Mesodermal cell (in vitro differentiated cells): ENCODE measurements at regions not wholly inside any gene's neighbourhood (a gene's known extent, or its start where the extent isn't known, plus 50 kb on each side); places are given as distances from the start of the nearest gene placed in this dataset.
"Not testable (repeated sequence)": the region's sequence is repeated elsewhere in the genome, so short reads cannot be mapped to it uniquely, and the experiment has no call there.

Experiments
- H3K27ac ChIP-seq: 2 replicates; pipeline ENCODE4 v1.7.0; 2013; ENCODE audit warnings: mild to moderate bottlenecking, low read depth, low read length, moderate library complexity; ENCODE audit not compliant: severe bottlenecking
- H3K36me3 ChIP-seq: 2 replicates; pipeline ENCODE4 v1.7.1; 2013; ENCODE audit warnings: mild to moderate bottlenecking, low read length, moderate library complexity; ENCODE audit not compliant: control insufficient read depth, insufficient read depth
- H3K4me1 ChIP-seq: one replicate; pipeline ENCODE4 v1.7.1; 2013; ENCODE audit warnings: mild to moderate bottlenecking, low read length; ENCODE audit not compliant: insufficient read depth, control insufficient read depth, poor library complexity, severe bottlenecking
- H3K4me3 ChIP-seq: 2 replicates; pipeline ENCODE4 v1.7.0; 2013; ENCODE audit warnings: low read length, control low read depth, mild to moderate bottlenecking; ENCODE audit not compliant: insufficient read depth, poor library complexity, severe bottlenecking; ENCODE audit errors: extremely low read depth
- H3K9me3 ChIP-seq: 2 replicates; pipeline ENCODE4 v1.7.1; 2013; ENCODE audit warnings: mild to moderate bottlenecking, low read length, moderate library complexity; ENCODE audit not compliant: control insufficient read depth
- WGBS, 2 experiments: methylation state at CpG; one replicate each; pipeline ENCODE4 v1.1.5; 2013; ENCODE audit warnings: missing lambda C conversion rate in 2 of 2; ENCODE audit not compliant: insufficient coverage in 2 of 2; 5-methylcytosine and 5-hydroxymethylcytosine counted together

DNA sequence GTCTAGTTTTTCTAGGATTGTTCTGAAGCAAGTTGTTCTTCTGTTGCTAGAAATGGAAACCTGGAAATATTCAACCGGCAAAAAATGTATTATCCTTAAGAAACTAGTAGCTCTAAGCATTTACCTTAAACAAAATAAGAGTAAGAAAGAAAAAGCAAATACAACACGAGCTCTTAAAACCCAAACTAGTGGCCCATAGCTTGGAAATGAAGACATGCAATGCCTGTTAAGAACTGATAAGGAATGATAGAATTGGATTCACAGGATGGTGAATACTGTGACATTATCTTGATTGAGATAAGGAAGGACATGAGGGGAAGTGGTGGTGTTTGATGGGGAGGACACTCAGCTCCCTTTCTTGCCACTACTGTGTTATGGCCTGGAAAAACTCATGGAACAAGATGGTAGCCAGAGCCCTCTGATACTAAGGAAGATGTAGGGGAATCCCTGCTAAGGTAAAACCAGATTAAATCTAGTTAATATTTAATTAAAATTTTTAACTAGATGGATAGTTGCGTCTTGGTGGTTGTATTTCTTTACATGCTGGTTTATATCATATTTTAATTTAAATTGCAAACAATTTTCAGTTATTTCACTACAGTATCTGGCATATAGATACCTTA is 193.8 kb downstream of the LPIN1 start:
- WGBS, 2 experiments, result no CpG with 5 or more reads among the region's 3 CpGs
- no peaks in the 10 kb centered on the region for H3K4me1 ChIP-seq
- H3K9me3 ChIP-seq, result peaks cover 3% of the 10 kb centered on the region
- H3K27ac ChIP-seq, result no peak overlapping the region
- H3K4me3 ChIP-seq, result no peak overlapping the region
- H3K36me3 ChIP-seq, result no peaks in the 10 kb centered on the region

DNA sequence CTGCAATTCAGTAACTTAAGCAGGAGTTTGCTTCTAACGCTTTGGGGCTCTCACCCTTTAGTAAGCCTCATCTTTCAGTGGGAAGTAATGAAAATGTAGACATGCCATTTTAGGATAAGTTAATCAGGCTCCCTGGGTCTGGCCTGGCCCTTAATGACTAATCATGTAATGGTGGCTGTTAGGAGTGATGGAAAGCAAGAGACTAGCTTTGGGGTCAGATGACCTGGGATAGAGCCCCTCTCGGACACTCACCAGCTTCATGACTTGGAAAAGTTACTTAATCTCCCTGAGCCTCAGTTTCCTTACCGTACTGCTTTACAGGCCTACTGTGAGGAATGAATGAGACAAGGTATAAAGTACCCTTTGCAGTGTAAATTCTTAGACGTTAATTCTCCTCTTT is 194.4 kb downstream of the LPIN1 start:
- Histone ChIP-seq H3K4me1 (no peaks in the 10 kb centered on the region), H3K36me3 (no peaks in the 10 kb centered on the region), H3K27ac (no peak overlapping the region), H3K9me3 (peaks cover 3% of the 10 kb centered on the region), H3K4me3 (no peak overlapping the region)
- WGBS, 2 experiments, result 88 to 100% methylated on average over 1 of the region's 4 CpGs

DNA sequence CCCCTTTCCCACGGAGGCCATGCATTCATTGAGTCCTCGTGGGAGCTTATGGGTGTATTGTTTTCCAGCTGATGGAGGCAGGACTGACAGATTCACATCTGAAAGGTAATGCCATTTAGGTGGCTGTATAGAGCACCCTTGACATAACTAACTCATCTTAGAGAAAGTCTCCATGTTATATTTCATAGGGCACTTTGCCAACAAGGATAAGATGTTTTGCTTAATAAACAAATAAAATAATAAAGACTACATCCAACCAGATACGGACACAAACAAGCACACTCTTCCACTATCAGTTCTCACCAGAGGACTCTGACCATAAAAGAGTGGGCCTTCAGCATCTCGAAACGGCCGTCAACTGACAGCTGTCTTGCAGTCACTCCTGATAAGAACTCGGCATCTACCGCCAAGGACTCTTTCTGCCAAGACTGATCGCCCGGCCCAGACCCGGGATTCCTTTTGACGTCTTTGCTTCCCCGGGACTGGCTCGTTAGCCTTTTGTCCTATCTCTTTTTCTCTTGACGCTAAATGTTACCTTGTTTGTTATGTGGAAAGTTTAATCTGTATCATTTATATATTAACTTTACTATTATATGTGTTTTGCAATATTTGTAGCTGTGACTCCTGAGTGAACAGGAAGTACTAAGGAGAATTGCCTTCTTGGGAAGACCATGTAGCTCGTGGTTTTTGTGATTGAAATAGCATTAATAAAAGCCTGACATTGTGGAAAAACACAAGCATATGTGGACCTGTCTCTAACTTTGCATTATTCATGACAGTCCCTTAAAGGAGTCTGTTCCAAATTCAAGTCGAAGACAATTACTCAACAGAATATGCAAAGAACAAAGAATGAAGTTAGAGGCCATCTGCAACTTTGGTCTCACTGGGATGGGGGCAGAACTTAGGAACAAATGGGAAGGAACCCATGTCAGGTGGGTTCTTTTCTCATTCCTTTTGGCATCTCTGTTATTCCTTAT is 195.1 kb downstream of the LPIN1 start:
- Histone ChIP-seq H3K9me3 (peaks cover 3% of the 10 kb centered on the region), H3K4me3 (no peak overlapping the region), H3K4me1 (no peaks in the 10 kb centered on the region), H3K27ac (no peak overlapping the region), H3K36me3 (no peaks in the 10 kb centered on the region)
- WGBS, 2 experiments, result 91% methylated on average over 11 to 12 of the region's 17 CpGs

DNA sequence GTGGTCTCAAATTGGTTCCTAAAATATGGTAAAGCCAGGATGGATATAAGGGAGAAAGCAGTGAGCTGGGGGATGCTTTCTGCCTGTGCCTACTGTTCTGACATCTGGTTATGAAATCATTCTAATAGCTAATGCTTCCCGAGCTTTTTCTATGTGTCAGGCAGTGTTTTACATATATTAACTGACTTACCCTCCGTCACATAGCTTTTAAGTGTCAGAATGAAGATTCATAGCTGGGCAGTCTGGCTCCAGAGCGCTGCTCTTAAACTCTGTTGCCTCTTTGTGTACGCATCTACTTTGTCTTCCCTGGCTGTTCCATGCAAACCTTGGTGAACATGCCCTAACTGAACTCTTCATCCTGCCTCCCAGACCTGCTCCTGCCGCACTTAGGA is 195.7 kb downstream of the LPIN1 start:
- WGBS, 2 experiments, result 89 to 91% methylated on average over 4 to 5 of the region's 5 CpGs
- no peaks in the 10 kb centered on the region for H3K4me1 ChIP-seq
- H3K4me3 ChIP-seq, result no peak overlapping the region
- no peaks in the 10 kb centered on the region for H3K36me3 ChIP-seq
- H3K9me3 ChIP-seq, result peaks cover 3% of the 10 kb centered on the region
- no peak overlapping the region for H3K27ac ChIP-seq

DNA sequence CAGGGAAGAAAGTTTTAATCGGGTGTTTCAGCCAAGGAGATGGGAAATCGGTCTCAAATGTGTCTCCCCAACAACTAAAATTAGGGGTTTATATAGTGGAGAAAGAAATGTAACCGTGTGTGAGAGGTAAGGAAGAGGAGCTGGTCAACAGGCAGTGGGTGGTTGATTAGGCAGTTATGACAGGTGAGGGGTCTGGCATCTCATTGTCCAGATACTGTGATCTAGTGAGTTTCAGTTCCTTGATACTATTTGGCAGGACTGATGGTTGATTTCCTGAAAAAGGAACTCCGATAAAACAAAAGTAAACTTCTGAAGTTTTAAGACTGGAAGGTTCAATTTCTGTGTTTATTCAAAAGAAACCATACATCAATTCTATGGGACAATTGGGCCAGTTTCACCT is 197.9 kb downstream of the LPIN1 start:
- no peaks in the 10 kb centered on the region for H3K4me1 ChIP-seq
- H3K36me3 ChIP-seq, result no peaks in the 10 kb centered on the region
- 92 to 100% methylated on average over 2 to 4 of the region's 4 CpGs for WGBS, 2 experiments
- no peak overlapping the region for H3K27ac ChIP-seq
- no peaks in the 10 kb centered on the region for H3K9me3 ChIP-seq
- no peak overlapping the region for H3K4me3 ChIP-seq

DNA sequence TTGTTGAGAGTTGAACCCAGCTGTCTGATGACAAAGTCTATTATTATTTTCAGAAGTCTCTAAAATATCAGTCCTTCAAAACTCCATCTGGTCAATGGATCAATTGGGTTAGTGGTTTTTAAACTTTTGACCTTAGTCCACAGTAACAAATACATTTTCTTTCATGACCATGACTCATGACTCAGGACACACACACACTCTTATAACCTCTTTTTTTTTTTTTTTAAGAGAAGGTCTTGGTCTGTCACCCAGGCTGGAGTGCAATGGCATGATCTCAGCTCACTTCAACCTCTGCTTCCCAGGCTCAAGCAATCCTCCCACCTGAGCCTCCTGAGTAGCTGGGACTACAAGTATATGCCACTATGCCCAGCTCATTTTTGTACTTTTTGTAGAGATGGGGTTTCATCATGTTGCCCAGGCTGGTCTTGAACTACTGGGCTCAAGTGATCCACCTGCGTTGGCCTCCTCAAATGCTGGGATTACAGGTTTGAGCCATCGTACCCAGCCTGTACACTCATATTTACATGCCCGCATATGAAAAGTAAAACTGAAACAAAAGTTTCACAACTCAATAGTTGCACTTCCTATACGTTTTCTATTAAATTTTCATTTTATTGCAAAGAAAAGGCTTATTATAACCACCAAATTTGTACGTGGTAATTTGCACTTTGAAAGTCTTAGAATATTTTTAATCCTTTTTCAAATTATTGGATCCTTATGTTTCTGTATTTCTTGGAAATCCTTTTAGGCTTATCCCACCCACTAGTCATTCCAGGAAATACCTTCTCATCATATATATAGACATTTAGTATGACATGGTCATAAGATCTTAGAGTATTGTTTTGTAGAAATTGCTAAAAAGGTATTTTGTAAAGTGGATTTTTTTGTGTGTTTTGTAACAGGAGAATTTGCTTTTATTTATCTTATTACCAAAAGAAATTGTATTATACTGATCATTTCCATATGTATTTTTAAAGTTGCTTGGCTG is 199.0 kb downstream of the LPIN1 start:
- WGBS, 2 experiments, result 95 to 100% methylated on average over 3 of the region's 5 CpGs
- no peaks in the 10 kb centered on the region for H3K36me3 ChIP-seq
- H3K4me1 ChIP-seq, result no peaks in the 10 kb centered on the region
- no peaks in the 10 kb centered on the region for H3K9me3 ChIP-seq
- H3K4me3 ChIP-seq, result no peak overlapping the region
- no peak overlapping the region for H3K27ac ChIP-seq

DNA sequence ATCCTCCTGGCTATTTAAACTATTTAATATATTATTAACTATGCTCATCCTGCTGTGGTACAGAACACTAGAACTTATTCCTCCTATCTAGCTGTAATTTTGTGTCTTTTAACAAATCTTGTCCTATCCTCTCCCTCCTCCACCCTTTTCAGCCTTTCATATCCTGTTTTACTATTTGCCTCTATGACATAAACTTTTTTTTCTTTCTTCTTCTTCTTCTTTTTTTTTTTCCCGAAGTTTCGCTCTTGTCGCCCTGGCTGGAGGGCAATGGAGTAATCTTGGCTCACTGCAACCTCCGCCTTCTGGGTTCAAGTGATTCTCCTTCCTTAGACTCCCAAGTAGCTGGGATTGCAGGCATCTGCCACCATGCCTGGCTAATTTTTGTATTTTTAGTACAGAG is 201.5 kb downstream of the LPIN1 start:
- no peaks in the 10 kb centered on the region for H3K36me3 ChIP-seq
- WGBS, 2 experiments, result 83 to 92% methylated on average over 2 to 4 of the region's 4 CpGs
- no peaks in the 10 kb centered on the region for H3K4me1 ChIP-seq
- no peak overlapping the region for H3K4me3 ChIP-seq
- no peak overlapping the region for H3K27ac ChIP-seq
- no peaks in the 10 kb centered on the region for H3K9me3 ChIP-seq

DNA sequence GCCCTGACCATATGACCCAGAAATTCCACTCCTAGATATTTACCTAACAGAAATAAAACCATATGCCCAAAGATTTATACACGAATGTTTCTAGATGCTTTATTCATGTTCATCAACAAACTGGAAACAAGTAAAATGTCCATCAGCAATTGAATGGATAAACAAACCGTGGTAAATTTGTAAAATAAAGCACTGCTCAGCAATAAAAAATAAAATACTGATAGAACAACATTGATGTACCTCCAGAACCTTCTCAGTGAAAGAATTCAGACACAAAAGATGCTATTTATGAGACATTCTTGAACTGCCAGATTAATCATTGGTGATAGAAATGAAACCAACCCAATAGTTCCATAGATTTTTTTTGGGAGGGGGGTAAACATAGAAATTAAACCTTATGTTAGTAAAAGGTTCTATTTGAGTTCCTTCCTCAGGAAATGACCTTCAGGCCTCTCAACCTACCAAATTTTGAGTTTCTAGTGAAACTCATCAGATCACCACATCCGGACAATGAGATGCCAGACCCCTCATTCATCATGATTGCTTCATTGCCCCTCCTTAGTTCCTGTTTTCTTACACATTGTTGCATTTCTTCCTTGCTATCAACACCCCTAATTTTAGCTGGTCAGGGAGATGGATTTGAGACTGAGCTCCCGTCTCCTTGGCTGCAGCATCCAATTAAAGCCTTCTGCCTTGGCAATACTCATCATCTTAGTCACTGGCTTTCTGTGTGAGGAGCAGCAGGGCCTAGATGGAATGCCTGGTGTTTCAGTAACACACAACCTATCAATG is 203.5 kb downstream of the LPIN1 start:
- Histone ChIP-seq H3K27ac (no peak overlapping the region), H3K4me1 (no peaks in the 10 kb centered on the region), H3K4me3 (no peak overlapping the region), H3K9me3 (no peaks in the 10 kb centered on the region), H3K36me3 (no peaks in the 10 kb centered on the region)
- WGBS, 2 experiments, result 90 to 93% methylated on average over 1 to 3 of the region's 4 CpGs

DNA sequence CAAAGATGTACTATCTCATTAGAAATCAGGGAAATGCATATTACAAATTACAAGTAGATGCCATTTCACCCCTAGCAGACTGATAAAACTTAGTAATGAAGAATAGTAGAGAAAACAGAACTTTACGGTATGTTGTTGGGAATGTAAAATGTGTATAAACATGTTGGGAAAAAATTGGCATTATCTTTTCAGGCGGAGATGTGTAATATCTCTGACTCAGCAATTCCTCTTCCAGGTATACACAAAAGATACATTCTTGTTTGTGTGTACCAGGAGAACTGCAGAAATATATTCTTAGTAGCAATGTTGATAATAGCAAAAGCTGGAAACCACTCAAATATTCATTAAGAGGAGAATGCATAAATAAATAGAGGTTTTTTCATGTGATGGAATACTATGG is 204.5 kb downstream of the LPIN1 start:
- Histone ChIP-seq H3K36me3 (no peaks in the 10 kb centered on the region), H3K4me3 (no peak overlapping the region), H3K27ac (no peak overlapping the region), H3K4me1 (no peaks in the 10 kb centered on the region), H3K9me3 (no peaks in the 10 kb centered on the region)
- no CpG with 5 or more reads among the region's 2 CpGs for WGBS, 2 experiments

DNA sequence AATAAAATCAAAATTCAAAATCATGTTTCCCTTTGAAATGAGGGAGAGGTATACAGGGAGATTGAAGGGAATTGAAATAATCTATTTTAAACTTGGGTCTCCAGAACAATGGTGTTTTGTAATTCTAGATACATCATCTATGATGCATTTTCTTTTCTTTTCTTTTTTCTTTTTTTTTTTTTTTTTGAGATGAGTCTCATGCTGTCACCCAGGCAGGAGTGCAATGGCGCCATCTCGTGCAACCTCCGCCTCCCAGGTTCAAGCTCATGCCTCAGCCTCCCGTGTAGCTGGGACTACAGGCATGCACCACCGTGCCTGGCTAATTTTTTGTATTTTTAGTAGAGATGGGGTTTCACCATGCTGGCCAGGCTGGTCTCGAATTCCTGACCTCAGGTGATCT is 205.1 kb downstream of the LPIN1 start:
- H3K27ac ChIP-seq, H3K9me3 ChIP-seq, H3K4me3 ChIP-seq, H3K4me1 ChIP-seq, H3K36me3 ChIP-seq: not testable (repeated sequence)
- WGBS, 2 experiments, result 85 to 92% methylated on average over 4 of the region's 6 CpGs
